Superior temporal gyrus (tissue), 1 donor: ENCODE measurements at regions not wholly inside any gene's neighbourhood (a gene's known extent, or its start where the extent isn't known, plus 50 kb on each side); places are given as distances from the start of the nearest gene placed in this dataset.
"Not testable (repeated sequence)": the region's sequence is repeated elsewhere in the genome, so short reads cannot be mapped to it uniquely, and the experiment has no call there.

ENCODE experiments used
- DNase-seq: peaks from one replicate; pipeline ENCODE4 v3.0.0-alpha.2; 2016; ENCODE audit errors: extremely low spot score

- no peak for DNase-seq
Measured at GRCh38 chr10:34015700-34016099, 681.2 kb upstream of the NRP1 start.

- no peak for DNase-seq
Measured at GRCh38 chr10:34013235-34013634, 678.8 kb upstream of the NRP1 start.

DNA sequence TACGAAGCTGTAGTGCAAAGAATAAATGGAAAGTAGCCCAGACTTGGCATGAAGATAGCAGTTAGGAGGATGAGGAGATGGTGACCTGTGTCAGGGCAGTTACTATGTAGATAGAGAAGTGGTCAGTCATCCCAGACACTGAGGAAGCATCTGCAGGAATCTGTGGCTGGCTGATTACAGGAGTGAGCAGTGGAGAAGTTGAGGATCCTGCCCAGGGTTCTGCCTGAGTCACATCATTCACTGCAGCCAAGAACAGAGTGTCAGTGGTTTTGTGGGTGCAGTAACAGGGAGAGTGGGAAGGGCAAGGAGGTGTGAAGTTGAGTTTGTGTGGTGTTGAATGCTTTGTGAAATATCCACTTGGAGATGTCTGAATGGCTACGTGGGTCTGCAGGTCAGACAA lies 676.4 kb upstream of the NRP1 start:
- DNase-seq = no peak

DNA sequence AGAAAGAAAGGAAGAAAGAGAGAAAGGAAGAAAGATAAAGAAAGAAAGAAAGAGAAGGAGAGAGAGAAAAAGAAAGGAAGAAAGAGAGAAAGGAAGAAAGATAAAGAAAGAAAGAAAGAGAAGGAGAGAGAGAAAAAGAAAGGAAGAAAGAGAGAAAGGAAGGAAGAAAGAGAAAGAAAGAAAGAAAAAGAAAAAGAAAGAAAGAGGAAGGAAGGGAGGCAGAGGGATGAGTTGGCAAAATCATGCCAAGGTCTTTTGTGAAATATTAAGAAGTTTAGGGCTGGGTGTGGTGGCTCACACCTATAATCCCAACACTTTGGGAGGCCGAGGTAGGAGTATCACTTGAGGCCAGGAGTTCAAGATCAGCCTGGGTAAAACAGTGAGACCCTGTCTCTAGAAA lies 675.8 kb upstream of the NRP1 start:
- DNase-seq = not testable (repeated sequence)

DNA sequence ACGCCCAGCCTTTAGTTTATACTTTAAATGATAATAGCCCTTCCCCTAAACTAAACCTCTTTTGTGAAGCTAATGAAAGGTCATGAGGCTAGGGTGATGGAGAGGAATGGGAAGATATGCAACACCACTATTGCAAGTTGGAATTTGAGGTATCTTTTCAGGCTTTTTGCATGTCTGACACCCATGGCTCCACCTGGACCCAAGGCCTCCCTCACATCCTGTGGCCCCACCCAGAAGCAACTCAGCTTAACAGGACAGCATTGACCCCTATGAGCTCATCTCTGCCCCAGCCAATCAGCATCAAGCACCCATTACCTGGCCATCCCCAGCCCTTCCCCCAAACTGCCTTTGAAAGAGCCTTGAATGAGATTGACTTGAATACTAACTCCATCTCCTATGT lies 674.2 kb upstream of the NRP1 start:
- no peak for DNase-seq

DNA sequence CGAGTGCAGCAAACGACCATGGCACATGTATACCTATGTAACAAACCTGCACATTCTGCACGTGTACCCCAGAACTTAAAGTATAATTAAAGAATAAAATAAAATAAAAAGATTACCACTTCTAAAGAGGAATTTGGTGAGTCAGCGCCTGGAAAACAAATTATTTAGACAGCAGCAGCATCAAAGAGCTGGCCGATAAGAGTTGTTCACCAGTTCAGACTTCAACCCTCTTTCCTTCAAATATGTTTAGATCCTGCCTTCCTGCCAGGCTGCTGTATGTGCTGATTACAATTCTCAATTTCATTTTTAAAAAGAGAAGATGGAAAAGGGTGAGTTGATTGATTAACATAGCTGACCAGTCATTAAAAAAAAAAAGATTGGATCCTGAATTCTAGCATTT lies 672.0 kb upstream of the NRP1 start:
- DNase-seq = no peak

- no peak for DNase-seq
Measured at GRCh38 chr10:34003561-34003960, 669.1 kb upstream of the NRP1 start.

GRCh38 chr10:34002896-34003295 lies 668.4 kb upstream of the NRP1 start:
- DNase-seq = no peak

DNA sequence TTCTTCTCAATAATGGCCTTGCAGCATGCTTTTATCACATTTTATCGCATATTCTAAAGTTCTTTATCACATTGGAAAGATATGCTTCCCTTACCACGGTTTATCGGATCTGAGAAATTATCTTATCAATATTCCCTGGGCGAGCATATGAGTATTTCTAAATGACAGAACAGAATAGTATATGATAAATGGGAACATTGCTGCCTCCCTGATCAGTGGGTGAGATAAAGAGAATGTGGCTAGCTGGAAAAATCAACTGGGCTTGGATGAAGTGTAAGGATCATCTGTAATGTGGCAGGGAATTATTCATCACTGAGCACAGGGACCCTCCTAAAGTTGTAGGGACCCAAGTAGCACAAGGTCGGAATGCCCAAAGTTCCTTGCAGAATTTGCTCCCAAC lies 667.4 kb upstream of the NRP1 start:
- no peak for DNase-seq

DNA sequence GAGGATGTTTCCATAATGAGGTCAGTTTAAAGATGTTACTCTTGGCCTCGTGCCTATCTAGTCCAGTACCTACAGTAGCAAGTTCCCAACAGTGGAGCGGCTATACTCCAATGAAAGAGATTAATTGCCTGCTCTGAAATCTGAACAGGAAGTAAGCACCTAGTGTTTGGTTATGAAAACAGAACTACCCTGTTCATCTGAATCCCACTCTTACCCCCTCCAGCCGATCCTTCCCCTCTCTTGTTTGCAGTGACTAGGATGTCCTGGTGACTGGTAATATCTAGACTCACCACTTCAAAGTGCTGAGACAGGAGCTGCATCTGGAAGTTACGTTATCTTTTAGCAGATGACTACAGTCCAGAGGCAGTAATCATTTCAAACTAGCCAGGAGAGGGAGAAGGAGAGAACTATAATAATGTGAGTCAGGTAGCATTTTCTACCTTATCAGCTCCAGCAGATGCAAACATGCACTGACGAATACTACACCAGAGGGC lies 666.7 kb upstream of the NRP1 start:
- no peak for DNase-seq

DNA sequence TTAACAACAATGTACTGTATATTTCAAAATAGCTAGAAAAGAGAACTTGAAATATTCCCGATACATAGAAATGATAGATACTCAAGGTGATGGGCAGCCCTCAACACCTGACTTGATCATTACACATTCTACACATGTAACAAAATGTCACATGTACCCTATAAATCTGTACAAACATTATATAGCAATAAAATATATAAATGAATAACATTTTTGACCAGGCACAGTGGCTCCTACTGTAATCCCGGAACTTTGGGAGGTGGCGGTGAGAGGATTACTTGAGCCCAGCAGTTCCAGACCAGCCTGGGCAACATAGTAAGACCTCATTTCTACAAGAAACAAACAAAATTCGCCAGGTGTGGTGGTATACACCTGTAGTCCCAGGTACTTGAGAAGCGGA lies 659.5 kb upstream of the NRP1 start:
- no peak for DNase-seq

DNA sequence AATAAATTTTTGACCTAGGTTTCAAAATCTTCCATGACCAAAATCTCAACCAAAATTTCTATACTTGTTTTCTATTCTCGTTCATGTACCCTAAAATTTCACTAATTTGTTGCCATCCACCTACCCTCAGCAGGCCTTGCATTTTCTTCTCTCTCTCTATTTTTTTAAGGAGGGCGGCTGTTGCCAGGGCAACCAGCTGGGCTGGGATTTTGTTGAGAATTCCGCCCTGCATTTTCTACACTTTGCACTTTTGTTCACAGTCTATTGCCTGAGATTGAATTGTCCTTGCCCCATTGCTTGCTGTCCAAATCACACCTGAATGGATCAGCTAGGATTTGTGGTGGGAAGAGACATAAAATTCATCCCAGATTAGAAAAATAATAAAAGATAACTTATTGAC lies 657.5 kb upstream of the NRP1 start:
- DNase-seq = no peak

GRCh38 chr10:33986515-33986914 lies 652.0 kb upstream of the NRP1 start:
- DNase-seq = no peak

- DNase-seq = no peak
Measured at GRCh38 chr10:33986016-33986415, 651.5 kb upstream of the NRP1 start.

- no peak for DNase-seq
Measured at GRCh38 chr10:33982995-33983394, 648.5 kb upstream of the NRP1 start.

DNA sequence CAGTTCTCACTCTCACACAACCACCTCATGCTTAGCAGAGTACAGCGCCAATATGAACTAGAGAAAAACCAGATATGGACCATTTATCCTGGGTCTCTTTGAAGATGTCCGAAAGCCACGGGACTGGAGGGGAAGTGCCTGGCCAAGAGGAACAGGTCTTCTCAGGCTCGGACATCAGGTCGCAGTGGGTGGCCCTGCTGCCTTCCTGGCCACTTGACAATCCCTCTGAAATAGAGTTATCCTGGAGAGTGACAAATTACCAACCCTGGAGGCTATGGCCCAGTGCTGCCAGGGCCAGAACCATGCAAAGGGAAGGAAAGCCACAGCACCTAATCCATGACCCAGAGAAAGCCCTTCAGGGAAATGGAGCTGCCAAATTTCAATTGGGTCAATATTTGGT lies 646.8 kb upstream of the NRP1 start:
- no peak for DNase-seq

DNA sequence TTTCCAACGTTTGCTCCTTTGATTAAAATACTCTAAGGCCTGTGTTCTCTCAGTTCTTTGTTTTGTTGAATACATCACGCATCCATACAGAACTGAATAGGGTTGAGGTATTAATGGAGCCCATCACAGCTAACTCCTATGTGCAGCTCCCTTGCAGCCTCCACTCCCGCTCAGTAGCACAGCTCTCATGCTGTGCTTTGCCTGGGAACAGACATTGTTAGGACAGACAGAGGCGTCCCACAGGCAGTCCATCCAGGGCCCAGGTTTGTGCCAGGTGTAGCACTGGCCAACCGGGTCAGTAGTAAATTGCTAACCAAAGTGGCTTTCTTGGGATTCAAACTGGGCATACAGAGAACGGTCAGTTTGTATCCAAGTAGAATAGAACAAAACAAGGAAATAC lies 644.7 kb upstream of the NRP1 start:
- no peak for DNase-seq

DNA sequence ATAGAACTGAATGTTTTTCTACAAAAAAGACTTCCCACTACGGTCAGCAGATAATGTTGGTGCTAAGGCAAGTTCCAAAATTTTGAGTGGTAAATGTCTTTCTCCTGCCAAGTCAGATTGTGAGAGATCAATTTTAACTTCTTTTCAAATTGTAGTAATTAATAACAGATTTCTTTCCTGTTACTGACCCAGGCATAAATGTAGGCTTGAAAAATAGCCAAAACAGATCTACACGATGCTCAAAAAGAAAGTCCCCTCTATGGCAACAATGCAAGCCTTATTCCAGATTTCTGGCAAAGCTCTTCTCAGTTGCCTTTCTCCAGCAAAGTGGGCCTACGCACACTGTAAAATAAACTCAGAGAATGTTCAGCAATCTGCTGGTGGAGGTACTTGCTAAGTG lies 641.0 kb upstream of the NRP1 start:
- DNase-seq = no peak

GRCh38 chr10:33974976-33975478 lies 640.6 kb upstream of the NRP1 start:
- DNase-seq = no peak

GRCh38 chr10:33968983-33969382 lies 634.5 kb upstream of the NRP1 start:
- DNase-seq = no peak

- no peak for DNase-seq
Measured at GRCh38 chr10:33967606-33968120, 633.2 kb upstream of the NRP1 start.

GRCh38 chr10:33966946-33967345 lies 632.5 kb upstream of the NRP1 start:
- no peak for DNase-seq

GRCh38 chr10:33965795-33966581 lies 631.5 kb upstream of the NRP1 start:
- no peak for DNase-seq

DNA sequence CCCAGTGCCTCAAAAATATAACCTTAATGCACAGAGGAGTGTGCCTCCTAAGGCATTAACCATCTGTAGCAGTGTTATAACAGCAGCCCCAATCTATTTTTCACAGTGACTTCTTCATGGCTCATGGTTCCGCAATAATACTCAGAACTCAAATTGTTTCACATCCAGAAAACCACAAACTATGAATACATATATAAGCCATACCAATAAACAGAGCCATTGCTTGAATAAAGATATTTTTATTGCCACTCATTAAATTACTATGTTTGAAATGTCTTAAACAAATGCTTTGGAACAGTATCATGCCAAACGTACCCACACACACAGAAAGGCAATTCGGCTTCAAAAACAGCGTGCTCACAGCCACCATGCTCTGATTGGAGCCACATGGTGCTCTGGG lies 629.3 kb upstream of the NRP1 start:
- no peak for DNase-seq
